CD14-positive monocyte (primary cell): ENCODE measurements at regions not wholly inside any gene's neighbourhood (a gene's known extent, or its start where the extent isn't known, plus 50 kb on each side); places are given as distances from the start of the nearest gene placed in this dataset.

Source experiments
- DNase-seq, 3 donors: peaks; one replicate each; pipeline ENCODE4 v3.0.0-alpha.2; 2011 to 2022
- H2AFZ ChIP-seq: 2 replicates; pipeline ENCODE4 v1.6.0; 2012; ENCODE audit warnings: mild to moderate bottlenecking, low read depth, low read length, inconsistent platforms; ENCODE audit not compliant: insufficient read depth, poor library complexity, severe bottlenecking
- H3K27ac ChIP-seq, 2 donors: 1 replicate in 1 of 2; 2 replicates in 1 of 2; pipeline ENCODE4 v1.5.1; 2012 to 2013; ENCODE audit warnings: low read length in 2 of 2, control low read depth in 1 of 2, inconsistent platforms in 1 of 2, low read depth in 1 of 2, mild to moderate bottlenecking in 1 of 2
- H3K27me3 ChIP-seq, 2 donors: one replicate each; pipeline versions ENCODE4 v1.6.0 to v1.6.1; 2011 to 2013; ENCODE audit warnings: low read length in 2 of 2; ENCODE audit not compliant: control insufficient read depth in 2 of 2, insufficient read depth in 2 of 2
- H3K36me3 ChIP-seq, 2 donors: replicated peaks in 1 of 2; 1 replicate in 1 of 2; 2 replicates in 1 of 2; pipeline versions ENCODE4 v1.5.1 to v1.6.1; 2012 to 2013; ENCODE audit warnings: low read length in 2 of 2, control low read depth in 1 of 2, inconsistent platforms in 1 of 2, mild to moderate bottlenecking in 1 of 2; ENCODE audit not compliant: insufficient read depth in 2 of 2, control insufficient read depth in 1 of 2
- H3K4me1 ChIP-seq, 2 donors: 1 replicate in 1 of 2; 2 replicates in 1 of 2; pipeline versions ENCODE4 v1.5.1 to v1.6.1; 2012 to 2013; ENCODE audit warnings: low read length in 2 of 2, control low read depth in 1 of 2, inconsistent platforms in 1 of 2, mild to moderate bottlenecking in 1 of 2, moderate library complexity in 1 of 2; ENCODE audit not compliant: insufficient read depth in 2 of 2, control insufficient read depth in 1 of 2
- H3K4me2 ChIP-seq: replicated peaks from 2 replicates; pipeline ENCODE3; 2012; ENCODE audit warnings: low read length, moderate library complexity, mild to moderate bottlenecking; ENCODE audit not compliant: poor library complexity, severe bottlenecking; ENCODE audit errors: extremely low read depth
- H3K4me3 ChIP-seq, 3 experiments: fragments of 200-600 bp in 1 of 3; sonication (generic) in 1 of 3; replicated peaks in 1 of 3; 1 replicate in 2 of 3; 2 replicates in 1 of 3; pipeline ENCODE4 v1.5.1; 2011 to 2013; ENCODE audit warnings: low read length in 3 of 3, mild to moderate bottlenecking in 3 of 3, control low read depth in 2 of 3, low read depth in 2 of 3, inconsistent platforms in 1 of 3, moderate library complexity in 1 of 3
- H3K79me2 ChIP-seq: 2 replicates; pipeline ENCODE4 v1.6.0; 2012; ENCODE audit warnings: mild to moderate bottlenecking, control low read depth, inconsistent platforms, low read length, moderate library complexity; ENCODE audit not compliant: insufficient read depth
- H3K9ac ChIP-seq: 2 replicates; pipeline ENCODE4 v1.6.0; 2017; ENCODE audit warnings: low read length, mild to moderate bottlenecking; ENCODE audit not compliant: insufficient read depth, poor library complexity, severe bottlenecking
- H3K9me3 ChIP-seq, 2 donors: replicated peaks in 1 of 2; 1 replicate in 1 of 2; 2 replicates in 1 of 2; pipeline versions ENCODE4 v1.5.1 to v1.6.1; 2012 to 2013; ENCODE audit warnings: low read length in 2 of 2, control low read depth in 1 of 2; ENCODE audit not compliant: control insufficient read depth in 1 of 2, insufficient read depth in 1 of 2
- H4K20me1 ChIP-seq: 2 replicates; pipeline ENCODE4 v1.6.0; 2012; ENCODE audit warnings: mild to moderate bottlenecking, low read length, control low read depth, moderate library complexity; ENCODE audit not compliant: insufficient read depth
- H3K27ac Mint-ChIP-seq, 7 donors: one replicate each; pipeline ENCODE4 v1.8.0; 2020; ENCODE audit warnings: mild to moderate bottlenecking in 7 of 7, mixed read lengths in 7 of 7, moderate library complexity in 6 of 7, inconsistent platforms in 2 of 7
- H3K27me3 Mint-ChIP-seq, 3 donors: one replicate each; pipeline ENCODE4 v1.8.0; 2021 to 2022; ENCODE audit warnings: low read depth in 3 of 3, mild to moderate bottlenecking in 3 of 3, mixed read lengths in 3 of 3, moderate library complexity in 3 of 3, inconsistent platforms in 1 of 3
- H3K36me3 Mint-ChIP-seq, 2 donors: one replicate each; pipeline ENCODE4 v1.8.0; 2020; ENCODE audit warnings: mixed read lengths in 2 of 2, inconsistent platforms in 1 of 2, mild to moderate bottlenecking in 1 of 2
- H3K4me1 Mint-ChIP-seq: one replicate; pipeline ENCODE4 v1.8.0; 2020; ENCODE audit warnings: mild to moderate bottlenecking, mixed read lengths
- H3K4me3 Mint-ChIP-seq, 2 donors: one replicate each; pipeline ENCODE4 v1.8.0; 2020; ENCODE audit warnings: mild to moderate bottlenecking in 2 of 2, mixed read lengths in 2 of 2, moderate library complexity in 1 of 2
- H3K9me3 Mint-ChIP-seq, 7 donors: one replicate each; pipeline ENCODE4 v1.8.0; 2020 to 2022; ENCODE audit warnings: mixed read lengths in 7 of 7, mild to moderate bottlenecking in 6 of 7, moderate library complexity in 6 of 7, inconsistent platforms in 2 of 7
- WGBS: methylation state at CpG from one replicate; pipeline ENCODE4 v1.1.5; 2013; ENCODE audit warnings: missing lambda C conversion rate; ENCODE audit not compliant: insufficient coverage; 5-methylcytosine and 5-hydroxymethylcytosine counted together
- intact Hi-C, 2 donors: fragments of 100-400 bp; cut with micrococcal nuclease; formaldehyde crosslinking; loops; one replicate each; pipeline versions ENCODE4 v1.15.0 to v1.15.1; 2023
- TF ChIP-seq, protein P1 (sequence below): fragments of 200-600 bp; IDR thresholded peaks from one replicate; pipeline ENCODE4 v1.8.0; 2022; ENCODE audit warnings: antibody characterized with exemption, mild to moderate bottlenecking

DNA sequence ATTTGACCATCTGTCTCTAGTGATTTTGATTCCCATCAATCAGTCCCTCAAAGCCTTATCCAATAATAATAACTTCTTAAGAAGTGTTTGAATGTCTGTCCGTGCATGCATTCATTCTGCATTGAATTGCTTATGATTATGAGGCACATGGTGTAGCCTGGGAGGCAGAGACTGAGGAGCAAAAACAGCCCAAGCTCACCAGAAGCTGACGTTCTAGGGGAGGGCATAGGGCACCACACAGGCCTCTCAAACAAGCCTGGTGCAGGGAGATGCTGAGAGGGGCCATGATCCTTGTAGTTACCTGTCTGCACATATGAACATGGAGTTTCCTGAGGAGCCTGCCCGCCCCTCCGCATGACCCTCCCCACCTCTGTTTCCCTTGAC, 89.2 kb upstream of the POMGNT2 start:
- Histone ChIP-seq H3K4me2 (no peak overlapping the region), H3K4me3 (no peak overlapping the region), H3K4me1 (peaks cover 12 to 13% of the 10 kb centered on the region in 2 donors), H3K36me3 (no peaks in the 10 kb centered on the region), H3K27me3 (no peaks in the 10 kb centered on the region), H3K9me3 (no peaks in the 10 kb centered on the region), H3K27ac (no peak overlapping the region), H3K79me2 (no peaks in the 10 kb centered on the region), H3K9ac (no peak overlapping the region), H4K20me1 (no peaks in the 10 kb centered on the region), H2AFZ (no peak overlapping the region)
- peaks cover 3 to 14% (median 5%) of the 10 kb centered on the region in 7 donors for H3K9me3 Mint-ChIP-seq
- TF ChIP-seq, protein P1, sequence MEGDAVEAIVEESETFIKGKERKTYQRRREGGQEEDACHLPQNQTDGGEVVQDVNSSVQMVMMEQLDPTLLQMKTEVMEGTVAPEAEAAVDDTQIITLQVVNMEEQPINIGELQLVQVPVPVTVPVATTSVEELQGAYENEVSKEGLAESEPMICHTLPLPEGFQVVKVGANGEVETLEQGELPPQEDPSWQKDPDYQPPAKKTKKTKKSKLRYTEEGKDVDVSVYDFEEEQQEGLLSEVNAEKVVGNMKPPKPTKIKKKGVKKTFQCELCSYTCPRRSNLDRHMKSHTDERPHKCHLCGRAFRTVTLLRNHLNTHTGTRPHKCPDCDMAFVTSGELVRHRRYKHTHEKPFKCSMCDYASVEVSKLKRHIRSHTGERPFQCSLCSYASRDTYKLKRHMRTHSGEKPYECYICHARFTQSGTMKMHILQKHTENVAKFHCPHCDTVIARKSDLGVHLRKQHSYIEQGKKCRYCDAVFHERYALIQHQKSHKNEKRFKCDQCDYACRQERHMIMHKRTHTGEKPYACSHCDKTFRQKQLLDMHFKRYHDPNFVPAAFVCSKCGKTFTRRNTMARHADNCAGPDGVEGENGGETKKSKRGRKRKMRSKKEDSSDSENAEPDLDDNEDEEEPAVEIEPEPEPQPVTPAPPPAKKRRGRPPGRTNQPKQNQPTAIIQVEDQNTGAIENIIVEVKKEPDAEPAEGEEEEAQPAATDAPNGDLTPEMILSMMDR = no peak
- no peak for DNase-seq
- H3K36me3 Mint-ChIP-seq = no peaks in the 10 kb centered on the region
- H3K4me1 Mint-ChIP-seq = peaks cover 16% of the 10 kb centered on the region
- H3K4me3 Mint-ChIP-seq = no peak overlapping the region
- intact Hi-C loops = no loop called here
- H3K27me3 Mint-ChIP-seq = peaks cover 3 to 7% (median 4%) of the 10 kb centered on the region in 3 donors
- WGBS = 95% methylated on average over 3 of the region's 4 CpGs
- H3K27ac Mint-ChIP-seq = peak overlapping the region in 1 of 7 donors; percentile 25

- Histone ChIP-seq H2AFZ (peak overlapping the region; percentile 48), H3K4me1 (peaks cover 12 to 13% of the 10 kb centered on the region in 2 donors), H3K79me2 (no peaks in the 10 kb centered on the region), H3K27ac (no peak overlapping the region), H3K36me3 (no peaks in the 10 kb centered on the region), H3K4me3 (no peak overlapping the region), H3K4me2 (peak overlapping the region; percentile 11), H3K9me3 (no peaks in the 10 kb centered on the region), H3K9ac (no peak overlapping the region), H3K27me3 (no peaks in the 10 kb centered on the region), H4K20me1 (no peaks in the 10 kb centered on the region)
- no peak overlapping the region for H3K4me3 Mint-ChIP-seq
- intact Hi-C loops = no loop called here
- peak overlapping the region in 5 of 7 donors; percentile 28 to 67 (median 47) for H3K27ac Mint-ChIP-seq
- TF ChIP-seq, protein P1 = no peak
- peaks cover 16% of the 10 kb centered on the region for H3K4me1 Mint-ChIP-seq
- 88% methylated on average over 6 of the region's 6 CpGs for WGBS
- peaks cover 2 to 9% (median 5%) of the 10 kb centered on the region in 7 donors for H3K9me3 Mint-ChIP-seq
- DNase-seq = no peak
- peaks cover 3 to 6% (median 4%) of the 10 kb centered on the region in 3 donors for H3K27me3 Mint-ChIP-seq
- no peaks in the 10 kb centered on the region for H3K36me3 Mint-ChIP-seq
Measured at GRCh38 chr3:43194490-43195114, 88.7 kb upstream of the POMGNT2 start.
